Endothelial cell (in vitro differentiated cells): ENCODE measurements at regions not wholly inside any gene's neighbourhood (a gene's known extent, or its start where the extent isn't known, plus 50 kb on each side); places are given as distances from the start of the nearest gene placed in this dataset.

ENCODE experiments used
- DNase-seq: peaks from one replicate; pipeline ENCODE4 v3.0.0; 2021; ENCODE audit warnings: low spot score
- H3K27ac Mint-ChIP-seq: one replicate; pipeline ENCODE4 v1.8.0; 2021; ENCODE audit warnings: mixed read lengths, inconsistent platforms; ENCODE audit not compliant: unreplicated experiment
- H3K27me3 Mint-ChIP-seq: one replicate; pipeline ENCODE4 v1.8.0; 2021; ENCODE audit warnings: mild to moderate bottlenecking, moderate library complexity, mixed read lengths, inconsistent platforms; ENCODE audit not compliant: unreplicated experiment
- H3K36me3 Mint-ChIP-seq: one replicate; pipeline ENCODE4 v1.8.0; 2021; ENCODE audit warnings: mild to moderate bottlenecking, low read depth, mixed read lengths, inconsistent platforms; ENCODE audit not compliant: unreplicated experiment
- H3K4me1 Mint-ChIP-seq: one replicate; pipeline ENCODE4 v1.8.0; 2021; ENCODE audit warnings: mild to moderate bottlenecking, mixed read lengths, inconsistent platforms; ENCODE audit not compliant: unreplicated experiment
- H3K4me3 Mint-ChIP-seq: one replicate; pipeline ENCODE4 v1.8.0; 2021; ENCODE audit warnings: mild to moderate bottlenecking, mixed read lengths, inconsistent platforms; ENCODE audit not compliant: unreplicated experiment
- H3K9me3 Mint-ChIP-seq: one replicate; pipeline ENCODE4 v1.8.0; 2021; ENCODE audit warnings: mixed read lengths, inconsistent platforms; ENCODE audit not compliant: unreplicated experiment
- CTCF ChIP-seq: fragments of 200-600 bp; sonication (generic); IDR thresholded peaks from one replicate; pipeline ENCODE4 v1.5.0; 2021; ENCODE audit warnings: antibody characterized with exemption; ENCODE audit not compliant: unreplicated experiment

- peaks cover 3% of the 10 kb centered on the region for H3K27me3 Mint-ChIP-seq
- H3K4me3 Mint-ChIP-seq: no peak overlapping the region
- H3K4me1 Mint-ChIP-seq: no peaks in the 10 kb centered on the region
- no peaks in the 10 kb centered on the region for H3K36me3 Mint-ChIP-seq
- H3K9me3 Mint-ChIP-seq: no peaks in the 10 kb centered on the region
- DNase-seq: no peak
- H3K27ac Mint-ChIP-seq: no peak overlapping the region
- no peak for TF ChIP-seq CTCF
Measured at GRCh38 chr12:91422127-91422526, 239.5 kb upstream of the DCN start.

GRCh38 chr12:91419809-91420208 lies 237.2 kb upstream of the DCN start:
- Mint-ChIP-seq H3K27ac (no peak overlapping the region), H3K4me3 (no peak overlapping the region), H3K9me3 (no peaks in the 10 kb centered on the region)

GRCh38 chr12:91418221-91419090 lies 235.8 kb upstream of the DCN start:
- peaks cover 4% of the 10 kb centered on the region for H3K27me3 Mint-ChIP-seq
- H3K27ac Mint-ChIP-seq: no peak overlapping the region
- no peaks in the 10 kb centered on the region for H3K36me3 Mint-ChIP-seq
- H3K9me3 Mint-ChIP-seq: no peaks in the 10 kb centered on the region
- peaks cover 2% of the 10 kb centered on the region for H3K4me1 Mint-ChIP-seq
- DNase-seq: no peak
- H3K4me3 Mint-ChIP-seq: no peak overlapping the region
- no peak for TF ChIP-seq CTCF

More at GRCh38 chr12:91419809-91420208, 237.2 kb upstream of the DCN start:
- Mint-ChIP-seq H3K4me1 (no peaks in the 10 kb centered on the region), H3K36me3 (no peaks in the 10 kb centered on the region), H3K27me3 (peaks cover 5% of the 10 kb centered on the region)
- no peak for TF ChIP-seq CTCF
- no peak for DNase-seq

GRCh38 chr12:91417650-91418049 lies 235.0 kb upstream of the DCN start:
- H3K36me3 Mint-ChIP-seq: no peaks in the 10 kb centered on the region
- H3K27ac Mint-ChIP-seq: no peak overlapping the region
- no peak overlapping the region for H3K4me3 Mint-ChIP-seq
- peaks cover 3% of the 10 kb centered on the region for H3K27me3 Mint-ChIP-seq
- peaks cover 2% of the 10 kb centered on the region for H3K4me1 Mint-ChIP-seq
- H3K9me3 Mint-ChIP-seq: no peaks in the 10 kb centered on the region
- TF ChIP-seq CTCF: no peak
- no peak for DNase-seq

- no peak for TF ChIP-seq CTCF
- H3K4me1 Mint-ChIP-seq: peaks cover 2% of the 10 kb centered on the region
- DNase-seq: no peak
Measured at GRCh38 chr12:91414636-91415035, 232.0 kb upstream of the DCN start.

More at GRCh38 chr12:91414636-91415035, 232.0 kb upstream of the DCN start:
- H3K27me3 Mint-ChIP-seq: peaks cover 2% of the 10 kb centered on the region
- H3K4me3 Mint-ChIP-seq: no peak overlapping the region
- H3K36me3 Mint-ChIP-seq: no peaks in the 10 kb centered on the region
- no peak overlapping the region for H3K27ac Mint-ChIP-seq
- no peaks in the 10 kb centered on the region for H3K9me3 Mint-ChIP-seq
